NOMO-1 (cell line): ENCODE measurements at regions not wholly inside any gene's neighbourhood (a gene's known extent, or its start where the extent isn't known, plus 50 kb on each side); places are given as distances from the start of the nearest gene placed in this dataset.

Experiments used
- DNase-seq, 2 experiments: peaks; one replicate each; lab custom pipeline; 2025; ENCODE audit not compliant: unreplicated experiment in 2 of 2; lab: John Stamatoyannopoulos, UW

DNA sequence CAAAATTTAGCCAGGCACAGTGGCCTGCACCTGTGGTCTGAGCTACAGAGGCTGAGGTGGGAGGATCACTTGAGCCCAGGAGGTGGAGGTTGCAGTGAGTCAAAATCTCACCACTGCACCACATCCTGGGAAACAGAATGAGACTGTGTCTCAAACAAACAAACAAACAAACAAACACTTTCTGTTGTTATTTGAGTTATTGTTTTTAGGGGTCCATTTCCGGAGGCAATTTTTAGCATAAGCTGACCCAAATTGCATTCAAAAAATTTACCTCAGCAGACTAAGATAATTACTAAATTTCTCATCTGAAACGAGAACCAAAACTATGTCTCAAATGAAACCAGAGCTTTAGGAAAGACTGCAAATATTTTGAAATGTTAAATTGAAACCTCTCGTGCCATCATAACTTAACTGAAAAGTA lies 1485.1 kb downstream of the EFNA5 start:
- no peak for DNase-seq

- DNase-seq = no peak
Observed at GRCh38 chr5:106174903-106175302, 1495.8 kb downstream of the EFNA5 start.

- no peak for DNase-seq
Observed at GRCh38 chr5:106172681-106173532, 1497.8 kb downstream of the EFNA5 start.

- DNase-seq = no peak
Observed at GRCh38 chr5:106171708-106172107, 1499.0 kb downstream of the EFNA5 start.

- DNase-seq = no peak
Observed at GRCh38 chr5:106171132-106171531, 1499.6 kb downstream of the EFNA5 start.

GRCh38 chr5:106167766-106168165 lies 1503.0 kb downstream of the EFNA5 start:
- DNase-seq = no peak

- no peak for DNase-seq
Observed at GRCh38 chr5:106163233-106163632, 1507.5 kb downstream of the EFNA5 start.

GRCh38 chr5:106159616-106160015 lies 1511.1 kb downstream of the EFNA5 start:
- DNase-seq = no peak

GRCh38 chr5:106154280-106154716 lies 1516.4 kb downstream of the EFNA5 start:
- no peak for DNase-seq

GRCh38 chr5:106152569-106152968 lies 1518.2 kb downstream of the EFNA5 start:
- DNase-seq = no peak

DNA sequence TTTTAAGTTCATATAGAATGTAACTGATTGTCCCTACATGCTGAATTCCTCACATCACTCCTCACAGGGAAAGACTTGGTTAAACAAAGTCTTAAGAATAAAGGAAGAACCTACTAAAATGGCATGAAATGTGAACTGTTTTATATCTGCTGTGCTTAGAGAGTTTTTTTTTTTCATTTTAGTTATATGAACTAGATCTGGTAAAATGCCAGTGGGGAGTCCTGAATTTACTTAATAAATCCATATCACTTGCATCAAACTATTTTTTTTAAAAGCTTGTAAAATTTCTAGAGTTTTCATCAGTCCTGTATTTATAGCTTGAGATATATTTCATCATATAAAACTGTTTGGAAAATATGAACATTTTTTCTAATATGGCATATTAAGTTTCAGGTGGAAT lies 1528.6 kb downstream of the EFNA5 start:
- DNase-seq = no peak

DNA sequence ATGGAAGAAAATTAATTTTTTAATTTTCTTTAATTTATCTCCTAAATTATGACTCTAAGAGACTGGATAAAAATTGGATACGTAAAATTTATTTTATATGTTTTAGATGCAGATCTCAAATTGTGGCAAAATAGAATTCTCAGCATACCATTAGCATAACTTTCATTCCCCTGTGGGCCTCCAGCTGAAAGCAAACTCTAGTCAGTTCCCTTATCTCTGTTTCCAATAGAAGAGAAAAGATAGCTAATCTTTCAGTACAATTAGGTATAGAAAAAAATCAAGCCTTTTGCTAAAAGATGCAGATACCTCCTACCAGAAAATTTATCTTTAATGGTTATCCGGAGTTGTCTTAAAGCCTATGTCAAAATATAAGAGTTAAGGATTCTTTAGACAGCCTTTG lies 1530.6 kb downstream of the EFNA5 start:
- DNase-seq = no peak

GRCh38 chr5:106136061-106136460 lies 1534.7 kb downstream of the EFNA5 start:
- no peak for DNase-seq

GRCh38 chr5:106135473-106135872 lies 1535.3 kb downstream of the EFNA5 start:
- DNase-seq = no peak

GRCh38 chr5:106134549-106134948 lies 1536.2 kb downstream of the EFNA5 start:
- no peak for DNase-seq

DNA sequence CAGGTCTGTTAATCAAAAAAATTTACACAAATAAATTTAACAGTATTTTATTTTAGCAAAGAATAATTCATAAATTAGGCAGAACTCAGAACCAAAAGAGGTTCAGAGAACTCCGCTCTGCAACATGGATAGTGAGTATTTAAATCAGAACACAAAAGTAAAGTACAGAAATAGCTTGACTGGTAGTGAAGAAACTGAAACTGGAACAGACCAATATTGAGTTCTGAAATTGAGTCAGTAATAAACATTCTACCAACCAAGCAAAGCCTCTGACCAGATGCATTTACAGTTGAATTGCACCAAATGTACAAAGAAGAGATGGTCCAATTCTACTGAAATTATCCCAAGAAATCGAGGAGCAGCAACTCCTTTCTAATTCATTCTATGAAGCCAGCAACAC lies 1542.8 kb downstream of the EFNA5 start:
- DNase-seq = no peak

DNA sequence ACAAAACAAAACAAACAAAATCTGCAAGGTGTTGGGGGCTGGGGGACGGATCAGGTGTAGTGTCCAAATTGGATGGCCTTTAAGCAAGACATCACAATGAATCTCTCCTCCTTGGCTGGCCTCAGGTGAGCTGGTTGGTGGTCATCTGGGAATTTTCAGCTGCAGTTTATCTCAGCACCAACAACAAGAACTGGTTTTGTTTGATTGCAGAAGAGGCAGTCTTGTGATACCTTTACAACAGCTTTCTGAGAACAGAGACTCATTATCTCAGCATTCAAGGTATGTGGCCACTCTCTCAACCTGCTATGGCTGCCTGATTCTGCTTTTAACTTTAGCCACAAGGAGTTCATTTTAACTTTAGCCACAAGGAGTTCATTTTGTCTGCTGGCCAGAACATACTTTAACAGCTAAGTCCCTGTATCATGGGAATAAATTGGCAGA lies 1543.4 kb downstream of the EFNA5 start:
- no peak for DNase-seq

DNA sequence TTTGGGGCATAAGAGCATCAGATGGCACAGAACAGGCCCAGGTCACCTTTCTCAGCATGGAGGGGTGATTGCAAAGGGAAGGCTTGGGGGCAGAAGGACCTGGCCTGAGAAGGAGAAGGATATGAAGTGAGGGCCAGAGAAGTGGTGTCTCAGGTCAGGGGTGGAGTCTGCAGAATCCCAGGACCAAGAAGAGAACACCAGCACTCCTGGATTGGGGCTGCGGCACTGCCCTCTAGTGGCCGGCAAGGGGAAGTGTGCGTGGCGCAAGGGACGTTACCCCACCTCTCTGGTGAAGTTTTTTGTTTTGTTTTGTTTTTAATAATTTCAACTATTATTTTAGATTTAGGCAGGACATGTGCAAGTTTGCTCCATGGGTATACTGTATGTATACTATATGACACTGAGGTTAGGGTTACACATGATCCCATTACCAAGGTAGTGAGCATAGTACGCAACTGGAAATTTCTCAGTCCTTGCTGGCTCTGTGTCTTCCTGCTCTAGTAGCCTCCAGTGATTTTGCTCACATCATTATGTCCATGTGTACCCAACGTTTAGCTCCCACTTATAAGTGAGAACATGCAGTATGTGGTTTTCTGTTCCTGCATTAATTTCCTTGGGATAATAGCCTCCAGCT lies 1548.6 kb downstream of the EFNA5 start:
- no peak for DNase-seq

DNA sequence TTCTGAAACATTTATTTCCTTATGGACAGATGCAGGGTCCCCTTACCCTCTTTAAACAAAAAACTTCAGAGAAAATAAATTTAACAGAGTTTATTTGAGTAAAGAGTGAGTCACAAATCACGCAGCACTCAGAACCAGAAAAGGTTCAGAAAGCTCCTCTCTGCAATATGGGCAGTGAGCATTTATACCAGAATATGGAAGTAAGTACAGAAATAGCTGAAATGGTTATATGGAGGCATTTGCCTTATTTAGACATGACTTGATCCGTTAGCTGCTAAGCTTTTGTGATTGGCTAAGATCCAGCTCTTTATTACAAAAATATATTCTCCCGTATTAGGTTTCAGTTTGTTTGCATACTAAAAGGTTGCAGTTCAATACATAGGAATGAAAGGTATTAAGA lies 1554.1 kb downstream of the EFNA5 start:
- no peak for DNase-seq

DNA sequence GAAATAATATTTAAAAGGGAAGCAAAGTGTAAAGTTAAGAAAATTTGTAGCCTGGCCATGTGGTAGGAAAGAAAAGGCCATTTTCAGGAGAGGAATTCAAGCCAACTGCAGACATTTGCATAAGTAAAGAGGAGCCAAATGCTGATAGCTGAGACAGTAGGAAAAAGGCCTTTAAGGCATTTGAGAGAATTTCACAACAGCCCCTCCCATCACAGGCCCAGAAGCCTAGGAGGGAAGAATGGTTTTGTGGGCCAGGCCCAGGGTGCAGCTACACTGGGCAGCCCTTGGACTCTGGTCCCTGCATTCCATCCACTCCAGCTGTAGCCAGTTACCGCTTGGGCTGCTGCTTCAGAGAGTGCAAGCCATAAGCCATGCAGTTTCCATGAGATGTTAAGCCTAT lies 1556.8 kb downstream of the EFNA5 start:
- DNase-seq = no peak

DNA sequence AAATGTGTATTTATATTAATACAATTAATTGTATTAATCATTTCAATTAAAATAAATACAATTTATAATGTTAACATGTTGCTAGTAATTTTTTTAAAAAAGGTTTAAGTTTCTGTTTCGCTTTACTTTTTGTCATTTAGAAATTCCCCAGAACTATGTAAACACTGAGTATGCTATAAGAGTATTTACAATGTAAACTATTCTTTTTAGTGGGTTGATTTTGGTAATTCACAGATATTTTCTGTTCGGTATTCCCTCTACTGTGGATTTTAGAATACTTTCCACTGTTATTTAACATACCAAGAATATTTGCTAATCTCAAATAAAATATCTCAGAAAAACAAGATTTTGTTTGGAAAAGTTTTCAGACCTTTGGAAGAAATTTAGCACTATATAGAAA lies 1564.4 kb downstream of the EFNA5 start:
- DNase-seq = no peak

DNA sequence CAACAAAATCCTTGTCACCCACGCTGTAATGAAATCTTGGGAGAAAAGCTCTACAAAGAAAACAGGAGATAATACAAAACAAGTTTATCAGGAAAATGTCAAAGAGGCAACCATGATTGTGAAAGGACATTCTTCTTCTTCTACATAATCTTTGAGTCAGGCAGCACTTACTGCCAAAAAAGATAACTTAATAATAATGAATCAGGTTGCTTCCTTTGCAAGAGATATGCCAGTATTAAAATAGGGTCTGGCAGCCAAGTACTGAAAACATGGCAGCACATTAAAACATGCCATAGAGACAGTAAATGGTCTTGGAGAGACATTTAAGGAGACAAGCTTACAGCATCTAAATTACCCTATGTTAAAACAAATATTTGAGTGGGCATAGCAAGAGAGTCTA lies 1573.4 kb downstream of the EFNA5 start:
- no peak for DNase-seq
